CD14-positive monocyte (primary cell): ENCODE measurements at regions not wholly inside any gene's neighbourhood (a gene's known extent, or its start where the extent isn't known, plus 50 kb on each side); places are given as distances from the start of the nearest gene placed in this dataset.

Source experiments
- DNase-seq, 3 donors: peaks; one replicate each; pipeline ENCODE4 v3.0.0-alpha.2; 2011 to 2022
- H2AFZ ChIP-seq: 2 replicates; pipeline ENCODE4 v1.6.0; 2012; ENCODE audit warnings: mild to moderate bottlenecking, low read depth, low read length, inconsistent platforms; ENCODE audit not compliant: insufficient read depth, poor library complexity, severe bottlenecking
- H3K27ac ChIP-seq, 2 donors: 1 replicate in 1 of 2; 2 replicates in 1 of 2; pipeline ENCODE4 v1.5.1; 2012 to 2013; ENCODE audit warnings: low read length in 2 of 2, control low read depth in 1 of 2, inconsistent platforms in 1 of 2, low read depth in 1 of 2, mild to moderate bottlenecking in 1 of 2
- H3K27me3 ChIP-seq, 2 donors: one replicate each; pipeline versions ENCODE4 v1.6.0 to v1.6.1; 2011 to 2013; ENCODE audit warnings: low read length in 2 of 2; ENCODE audit not compliant: control insufficient read depth in 2 of 2, insufficient read depth in 2 of 2
- H3K36me3 ChIP-seq, 2 donors: replicated peaks in 1 of 2; 1 replicate in 1 of 2; 2 replicates in 1 of 2; pipeline versions ENCODE4 v1.5.1 to v1.6.1; 2012 to 2013; ENCODE audit warnings: low read length in 2 of 2, control low read depth in 1 of 2, inconsistent platforms in 1 of 2, mild to moderate bottlenecking in 1 of 2; ENCODE audit not compliant: insufficient read depth in 2 of 2, control insufficient read depth in 1 of 2
- H3K4me1 ChIP-seq, 2 donors: 1 replicate in 1 of 2; 2 replicates in 1 of 2; pipeline versions ENCODE4 v1.5.1 to v1.6.1; 2012 to 2013; ENCODE audit warnings: low read length in 2 of 2, control low read depth in 1 of 2, inconsistent platforms in 1 of 2, mild to moderate bottlenecking in 1 of 2, moderate library complexity in 1 of 2; ENCODE audit not compliant: insufficient read depth in 2 of 2, control insufficient read depth in 1 of 2
- H3K4me2 ChIP-seq: replicated peaks from 2 replicates; pipeline ENCODE3; 2012; ENCODE audit warnings: low read length, moderate library complexity, mild to moderate bottlenecking; ENCODE audit not compliant: poor library complexity, severe bottlenecking; ENCODE audit errors: extremely low read depth
- H3K4me3 ChIP-seq, 3 experiments: fragments of 200-600 bp in 1 of 3; sonication (generic) in 1 of 3; replicated peaks in 1 of 3; 1 replicate in 2 of 3; 2 replicates in 1 of 3; pipeline ENCODE4 v1.5.1; 2011 to 2013; ENCODE audit warnings: low read length in 3 of 3, mild to moderate bottlenecking in 3 of 3, control low read depth in 2 of 3, low read depth in 2 of 3, inconsistent platforms in 1 of 3, moderate library complexity in 1 of 3
- H3K79me2 ChIP-seq: 2 replicates; pipeline ENCODE4 v1.6.0; 2012; ENCODE audit warnings: mild to moderate bottlenecking, control low read depth, inconsistent platforms, low read length, moderate library complexity; ENCODE audit not compliant: insufficient read depth
- H3K9ac ChIP-seq: 2 replicates; pipeline ENCODE4 v1.6.0; 2017; ENCODE audit warnings: low read length, mild to moderate bottlenecking; ENCODE audit not compliant: insufficient read depth, poor library complexity, severe bottlenecking
- H3K9me3 ChIP-seq, 2 donors: replicated peaks in 1 of 2; 1 replicate in 1 of 2; 2 replicates in 1 of 2; pipeline versions ENCODE4 v1.5.1 to v1.6.1; 2012 to 2013; ENCODE audit warnings: low read length in 2 of 2, control low read depth in 1 of 2; ENCODE audit not compliant: control insufficient read depth in 1 of 2, insufficient read depth in 1 of 2
- H4K20me1 ChIP-seq: 2 replicates; pipeline ENCODE4 v1.6.0; 2012; ENCODE audit warnings: mild to moderate bottlenecking, low read length, control low read depth, moderate library complexity; ENCODE audit not compliant: insufficient read depth
- H3K27ac Mint-ChIP-seq, 7 donors: one replicate each; pipeline ENCODE4 v1.8.0; 2020; ENCODE audit warnings: mild to moderate bottlenecking in 7 of 7, mixed read lengths in 7 of 7, moderate library complexity in 6 of 7, inconsistent platforms in 2 of 7
- H3K27me3 Mint-ChIP-seq, 3 donors: one replicate each; pipeline ENCODE4 v1.8.0; 2021 to 2022; ENCODE audit warnings: low read depth in 3 of 3, mild to moderate bottlenecking in 3 of 3, mixed read lengths in 3 of 3, moderate library complexity in 3 of 3, inconsistent platforms in 1 of 3
- H3K36me3 Mint-ChIP-seq, 2 donors: one replicate each; pipeline ENCODE4 v1.8.0; 2020; ENCODE audit warnings: mixed read lengths in 2 of 2, inconsistent platforms in 1 of 2, mild to moderate bottlenecking in 1 of 2
- H3K4me1 Mint-ChIP-seq: one replicate; pipeline ENCODE4 v1.8.0; 2020; ENCODE audit warnings: mild to moderate bottlenecking, mixed read lengths
- H3K4me3 Mint-ChIP-seq, 2 donors: one replicate each; pipeline ENCODE4 v1.8.0; 2020; ENCODE audit warnings: mild to moderate bottlenecking in 2 of 2, mixed read lengths in 2 of 2, moderate library complexity in 1 of 2
- H3K9me3 Mint-ChIP-seq, 7 donors: one replicate each; pipeline ENCODE4 v1.8.0; 2020 to 2022; ENCODE audit warnings: mixed read lengths in 7 of 7, mild to moderate bottlenecking in 6 of 7, moderate library complexity in 6 of 7, inconsistent platforms in 2 of 7
- WGBS: methylation state at CpG from one replicate; pipeline ENCODE4 v1.1.5; 2013; ENCODE audit warnings: missing lambda C conversion rate; ENCODE audit not compliant: insufficient coverage; 5-methylcytosine and 5-hydroxymethylcytosine counted together
- intact Hi-C, 2 donors: fragments of 100-400 bp; cut with micrococcal nuclease; formaldehyde crosslinking; loops; one replicate each; pipeline versions ENCODE4 v1.15.0 to v1.15.1; 2023
- TF ChIP-seq, protein P1 (sequence below): fragments of 200-600 bp; IDR thresholded peaks from one replicate; pipeline ENCODE4 v1.8.0; 2022; ENCODE audit warnings: antibody characterized with exemption, mild to moderate bottlenecking

DNA sequence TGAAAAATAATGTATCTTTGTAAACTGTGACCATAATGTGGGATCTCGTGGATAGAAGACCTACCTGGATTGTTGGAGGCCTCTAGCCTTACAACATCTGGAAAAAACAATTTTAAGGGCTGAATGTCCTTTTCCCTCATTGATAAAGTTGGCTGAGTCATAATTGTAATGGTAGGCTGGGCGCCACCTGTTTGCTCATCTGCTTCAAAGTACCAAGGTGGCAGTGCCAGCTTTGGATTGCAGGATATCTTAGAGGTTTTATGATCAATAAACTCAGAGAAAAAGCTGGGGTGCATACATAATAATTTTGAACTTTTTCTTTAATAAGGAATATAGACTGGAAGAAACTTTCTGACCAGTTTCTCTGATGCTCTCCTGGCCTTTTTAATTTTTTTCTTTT is 653.4 kb downstream of the MMUT start:
- intact Hi-C loops: no loop called here
- Histone ChIP-seq H2AFZ (no peak overlapping the region), H3K27ac (no peak overlapping the region), H3K9me3 (no peaks in the 10 kb centered on the region), H3K36me3 (no peaks in the 10 kb centered on the region), H3K9ac (no peak overlapping the region), H3K4me1 (no peaks in the 10 kb centered on the region), H3K27me3 (no peaks in the 10 kb centered on the region), H3K79me2 (no peaks in the 10 kb centered on the region), H3K4me3 (no peak overlapping the region), H3K4me2 (no peak overlapping the region), H4K20me1 (no peaks in the 10 kb centered on the region)
- no peak for DNase-seq
- Mint-ChIP-seq H3K36me3 (no peaks in the 10 kb centered on the region), H3K4me3 (no peak overlapping the region), H3K4me1 (no peaks in the 10 kb centered on the region), H3K9me3 (peaks cover 0 to 2% (median 0%) of the 10 kb centered on the region in 7 donors), H3K27me3 (peaks cover 0 to 2% (median 2%) of the 10 kb centered on the region in 3 donors), H3K27ac (no peak overlapping the region)
- TF ChIP-seq, protein P1, sequence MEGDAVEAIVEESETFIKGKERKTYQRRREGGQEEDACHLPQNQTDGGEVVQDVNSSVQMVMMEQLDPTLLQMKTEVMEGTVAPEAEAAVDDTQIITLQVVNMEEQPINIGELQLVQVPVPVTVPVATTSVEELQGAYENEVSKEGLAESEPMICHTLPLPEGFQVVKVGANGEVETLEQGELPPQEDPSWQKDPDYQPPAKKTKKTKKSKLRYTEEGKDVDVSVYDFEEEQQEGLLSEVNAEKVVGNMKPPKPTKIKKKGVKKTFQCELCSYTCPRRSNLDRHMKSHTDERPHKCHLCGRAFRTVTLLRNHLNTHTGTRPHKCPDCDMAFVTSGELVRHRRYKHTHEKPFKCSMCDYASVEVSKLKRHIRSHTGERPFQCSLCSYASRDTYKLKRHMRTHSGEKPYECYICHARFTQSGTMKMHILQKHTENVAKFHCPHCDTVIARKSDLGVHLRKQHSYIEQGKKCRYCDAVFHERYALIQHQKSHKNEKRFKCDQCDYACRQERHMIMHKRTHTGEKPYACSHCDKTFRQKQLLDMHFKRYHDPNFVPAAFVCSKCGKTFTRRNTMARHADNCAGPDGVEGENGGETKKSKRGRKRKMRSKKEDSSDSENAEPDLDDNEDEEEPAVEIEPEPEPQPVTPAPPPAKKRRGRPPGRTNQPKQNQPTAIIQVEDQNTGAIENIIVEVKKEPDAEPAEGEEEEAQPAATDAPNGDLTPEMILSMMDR: no peak
- 67% methylated on average over 1 of the region's 2 CpGs for WGBS

DNA sequence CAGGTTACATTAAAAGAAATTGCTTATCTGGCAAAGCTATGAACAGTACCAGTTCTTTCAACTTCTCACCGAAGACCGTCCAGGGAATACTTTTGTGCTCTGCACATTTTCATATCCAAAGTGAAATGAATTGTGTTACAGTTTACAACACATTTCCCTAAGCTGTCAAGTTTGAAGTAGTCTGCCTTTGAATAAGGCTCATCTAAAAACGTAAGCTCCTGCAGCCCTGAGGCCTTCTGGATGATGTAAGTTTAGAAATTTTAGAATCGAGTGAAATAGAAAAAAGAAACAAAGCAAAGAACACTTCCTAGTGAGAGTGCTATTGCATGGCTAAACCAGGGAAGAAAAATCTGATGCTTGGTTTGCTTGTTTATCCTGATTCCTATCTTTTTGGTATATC is 653.8 kb downstream of the MMUT start:
- H3K36me3 Mint-ChIP-seq: no peaks in the 10 kb centered on the region
- 100% methylated on average over 1 of the region's 4 CpGs for WGBS
- H3K4me3 ChIP-seq: no peak overlapping the region
- intact Hi-C loops: no loop called here
- H3K9me3 ChIP-seq: no peaks in the 10 kb centered on the region
- H3K27ac Mint-ChIP-seq: no peak overlapping the region
- no peaks in the 10 kb centered on the region for H3K4me1 ChIP-seq
- H3K4me1 Mint-ChIP-seq: no peaks in the 10 kb centered on the region
- no peaks in the 10 kb centered on the region for H3K36me3 ChIP-seq
- H3K79me2 ChIP-seq: no peaks in the 10 kb centered on the region
- no peak overlapping the region for H2AFZ ChIP-seq
- H3K4me2 ChIP-seq: no peak overlapping the region
- TF ChIP-seq, protein P1: no peak
- no peak for DNase-seq
- H3K27me3 ChIP-seq: no peaks in the 10 kb centered on the region
- H3K27ac ChIP-seq: no peak overlapping the region
- peaks cover 0 to 2% (median 0%) of the 10 kb centered on the region in 7 donors for H3K9me3 Mint-ChIP-seq
- no peak overlapping the region for H3K9ac ChIP-seq
- H3K4me3 Mint-ChIP-seq: no peak overlapping the region
- peaks cover 0 to 2% (median 2%) of the 10 kb centered on the region in 3 donors for H3K27me3 Mint-ChIP-seq
- H4K20me1 ChIP-seq: no peaks in the 10 kb centered on the region
